HG03108 (cell line): ENCODE measurements at regions not wholly inside any gene's neighbourhood (a gene's known extent, or its start where the extent isn't known, plus 50 kb on each side); places are given as distances from the start of the nearest gene placed in this dataset.

Experiments used
- ATAC-seq: cut with Tn5 transposase; IDR thresholded peaks from one replicate; pipeline ENCODE4 v1.9.1; 2021; ENCODE audit warnings: moderate library complexity; ENCODE audit not compliant: unreplicated experiment

- ATAC-seq, result no peak
These were observed 151.4 kb downstream of the RPS24 start for GRCh38 chr10:78184851-78185692.

GRCh38 chr10:78185693-78186055 lies 152.0 kb downstream of the RPS24 start:
- ATAC-seq, result no peak

- ATAC-seq, result no peak
These were observed 152.9 kb downstream of the RPS24 start for GRCh38 chr10:78186572-78186971.

GRCh38 chr10:78187371-78187770 lies 153.7 kb downstream of the RPS24 start:
- no peak for ATAC-seq

- ATAC-seq, result no peak
These were observed 154.8 kb downstream of the RPS24 start for GRCh38 chr10:78188446-78188845.

GRCh38 chr10:78190051-78190825 lies 156.6 kb downstream of the RPS24 start:
- no peak for ATAC-seq

- ATAC-seq, result no peak
These were observed 157.6 kb downstream of the RPS24 start for GRCh38 chr10:78191301-78191700.

- ATAC-seq, result no peak
These were observed 159.5 kb downstream of the RPS24 start for GRCh38 chr10:78193189-78193588.

GRCh38 chr10:78194050-78194449 lies 160.4 kb downstream of the RPS24 start:
- ATAC-seq, result no peak

GRCh38 chr10:78194539-78195402 lies 161.1 kb downstream of the RPS24 start:
- no peak for ATAC-seq

GRCh38 chr10:78196396-78196795 lies 162.7 kb downstream of the RPS24 start:
- no peak for ATAC-seq

- ATAC-seq, result no peak
These were observed 163.3 kb downstream of the RPS24 start for GRCh38 chr10:78196964-78197363.

- no peak for ATAC-seq
These were observed 164.1 kb downstream of the RPS24 start for GRCh38 chr10:78197628-78198272.

GRCh38 chr10:78199005-78199725 lies 165.5 kb downstream of the RPS24 start:
- ATAC-seq, result no peak

- no peak for ATAC-seq
These were observed 166.1 kb downstream of the RPS24 start for GRCh38 chr10:78199759-78200158.

- ATAC-seq, result no peak
These were observed 167.0 kb downstream of the RPS24 start for GRCh38 chr10:78200686-78201085.

- ATAC-seq, result no peak
These were observed 168.7 kb downstream of the RPS24 start for GRCh38 chr10:78202386-78202785.

- no peak for ATAC-seq
These were observed 170.5 kb downstream of the RPS24 start for GRCh38 chr10:78203915-78204818.

- ATAC-seq, result no peak
These were observed 171.9 kb downstream of the RPS24 start for GRCh38 chr10:78205457-78206016.
